ENCODE measurements at regions not wholly inside any gene's neighbourhood (a gene's known extent, or its start where the extent isn't known, plus 50 kb on each side); places are given as distances from the start of the nearest gene placed in this dataset.

DNA sequence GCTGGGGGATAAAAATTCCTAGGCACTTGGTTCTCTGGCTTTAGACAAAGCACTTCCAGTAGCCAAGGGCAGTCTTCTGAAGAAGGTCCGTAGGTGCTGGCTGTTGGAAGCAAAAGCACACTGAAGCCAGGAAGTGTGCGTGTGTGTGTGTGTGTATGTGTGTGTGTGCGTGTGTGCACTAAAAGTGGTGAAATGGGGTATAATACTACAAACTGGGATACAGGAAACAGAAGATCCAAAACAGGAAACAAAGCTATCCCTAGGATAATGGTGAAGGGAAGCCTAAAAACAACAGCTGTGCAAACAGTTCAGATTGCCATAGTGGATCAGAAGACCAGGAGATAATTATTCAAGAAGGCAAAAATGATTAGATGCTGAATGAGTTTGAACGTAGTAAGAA is 103.4 kb downstream of the IL20RB start:
- peak; percentile 11 to 12 for DNase-seq

DNA sequence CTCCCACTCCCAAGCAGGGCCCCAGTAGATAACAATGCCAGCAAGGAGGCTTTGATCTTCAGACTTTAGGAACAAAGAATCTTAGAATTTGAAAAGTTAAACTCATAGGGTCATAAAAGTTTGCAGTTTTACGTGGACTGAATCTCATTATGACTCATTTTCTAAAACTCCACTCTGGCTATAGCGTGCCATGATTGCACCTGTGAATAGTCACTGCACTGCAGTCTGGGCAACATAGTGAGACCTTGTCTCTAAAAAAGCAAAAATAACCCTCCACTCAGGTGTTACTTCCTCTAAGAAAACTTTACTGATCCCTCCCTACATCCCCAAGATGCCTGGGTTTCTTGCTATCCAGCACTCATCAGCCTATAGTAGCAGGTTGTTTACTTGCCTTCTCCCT is 104.5 kb downstream of the IL20RB start:
- DNase-seq = no peak

DNA sequence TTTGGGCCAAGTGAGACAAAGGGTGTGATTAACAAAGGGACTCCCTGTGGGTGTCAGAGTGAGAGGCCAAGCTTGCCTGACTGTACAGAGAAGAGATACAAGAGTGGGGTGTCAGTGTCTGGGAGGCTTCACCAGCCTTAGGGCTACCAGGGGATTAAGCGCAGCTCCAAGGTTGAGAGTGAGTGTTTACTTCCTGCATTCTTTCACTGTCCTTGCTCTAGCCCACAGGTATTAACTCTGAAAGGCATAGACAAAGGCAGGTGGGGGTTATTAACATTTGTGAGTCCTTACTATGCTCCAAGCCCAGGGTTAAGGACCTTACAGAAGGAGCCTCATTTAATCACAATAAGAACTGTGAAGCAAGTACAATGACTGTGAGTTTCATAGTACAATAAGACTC is 107.6 kb downstream of the IL20RB start:
- DNase-seq = no peak

DNA sequence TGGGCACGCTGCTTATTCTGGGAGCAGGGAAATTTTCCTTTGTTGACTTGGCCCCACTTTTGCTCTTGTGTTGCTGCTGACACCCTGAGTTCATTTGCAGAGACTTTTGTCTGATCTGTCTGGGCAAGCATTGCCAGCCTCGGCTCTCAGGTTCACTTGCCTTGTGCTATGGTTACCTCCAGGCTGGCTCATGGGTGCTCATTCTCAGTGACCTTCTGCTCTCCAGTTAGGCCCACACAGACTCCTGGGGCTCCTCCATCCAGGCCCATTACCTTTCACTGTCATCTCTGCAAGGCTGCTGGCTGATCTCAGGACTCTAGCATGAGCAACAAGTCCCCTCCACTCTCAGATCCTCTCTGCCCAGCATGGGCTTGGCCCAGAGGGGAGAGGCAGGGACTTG is 108.3 kb downstream of the IL20RB start:
- DNase-seq = no peak

DNA sequence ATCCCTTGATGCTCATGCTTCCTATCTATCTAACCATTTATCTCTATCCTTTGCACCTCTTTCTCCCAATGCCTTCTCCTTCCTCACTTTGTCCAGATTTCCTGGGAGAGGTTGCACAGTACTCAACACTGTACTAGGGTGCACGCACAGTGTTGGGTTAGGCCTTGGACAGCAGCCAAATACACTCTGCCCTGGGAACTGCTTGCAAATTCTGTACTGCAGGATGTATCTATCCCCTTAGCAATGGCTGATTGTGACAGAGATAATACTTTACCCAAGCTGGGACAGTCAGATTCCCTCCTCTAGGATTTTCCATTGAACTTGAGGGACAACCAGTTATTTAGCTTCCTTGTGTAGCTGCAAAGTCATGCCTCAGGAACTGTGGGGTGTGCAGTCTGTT is 113.3 kb downstream of the IL20RB start:
- peak in 1 of 2 experiments; percentile 7 for DNase-seq

DNA sequence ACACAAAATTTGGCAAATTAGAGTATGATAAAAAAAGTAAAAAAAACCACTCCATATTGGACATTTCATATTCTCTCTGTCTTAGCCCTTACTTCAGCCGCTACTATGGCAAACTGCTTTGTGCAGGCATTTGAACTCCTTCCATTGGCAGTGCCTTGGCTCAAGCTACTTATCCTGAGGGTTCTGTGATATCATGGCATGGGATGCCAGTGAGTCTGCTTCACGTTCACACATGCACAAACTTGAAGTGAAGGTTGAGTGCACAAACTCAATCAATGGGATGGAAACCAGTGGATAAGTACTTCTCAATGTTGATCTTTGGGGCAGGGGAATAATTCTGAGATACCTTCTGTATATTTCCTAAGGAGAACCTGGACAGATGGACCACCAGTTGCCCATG is 117.2 kb downstream of the IL20RB start:
- no peak for DNase-seq

DNA sequence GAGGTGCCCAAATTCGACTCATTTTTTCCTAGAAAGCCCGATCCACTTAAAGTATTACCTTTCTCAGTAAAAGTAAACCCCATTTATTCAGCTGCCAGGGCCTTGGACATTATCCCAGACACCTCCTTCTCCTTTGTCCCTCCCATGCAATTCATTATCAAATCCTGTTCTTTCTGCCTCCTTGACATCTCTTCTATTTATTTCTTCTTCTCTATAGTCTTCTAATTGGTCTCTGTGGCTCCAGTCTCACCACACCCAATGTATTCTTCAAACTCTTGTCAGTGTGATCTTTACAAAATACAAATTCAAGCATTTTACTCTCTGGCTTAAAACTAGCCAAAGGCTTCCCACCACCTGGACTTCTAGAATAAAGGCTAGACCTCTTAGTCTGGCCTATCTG is 120.3 kb downstream of the IL20RB start:
- DNase-seq = no peak

DNA sequence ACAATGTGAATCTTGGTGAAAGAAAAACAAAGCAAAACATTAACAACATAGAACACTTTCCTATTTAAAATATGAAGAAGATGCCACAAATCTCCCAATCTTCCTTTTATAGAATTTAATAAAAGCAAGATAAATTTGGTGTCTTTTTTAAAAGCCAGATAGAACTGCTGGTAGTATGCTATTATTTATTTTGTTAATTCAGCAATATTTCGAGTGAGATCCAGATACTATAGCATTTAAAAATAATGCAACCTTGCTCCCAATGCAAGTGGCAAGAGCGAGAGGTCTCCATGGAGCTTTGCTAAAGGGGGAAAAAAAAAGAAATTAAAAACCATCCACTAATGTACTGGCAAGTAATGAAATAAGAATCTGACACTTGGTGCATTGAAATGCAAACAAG is 121.8 kb downstream of the IL20RB start:
- DNase-seq = no peak

DNA sequence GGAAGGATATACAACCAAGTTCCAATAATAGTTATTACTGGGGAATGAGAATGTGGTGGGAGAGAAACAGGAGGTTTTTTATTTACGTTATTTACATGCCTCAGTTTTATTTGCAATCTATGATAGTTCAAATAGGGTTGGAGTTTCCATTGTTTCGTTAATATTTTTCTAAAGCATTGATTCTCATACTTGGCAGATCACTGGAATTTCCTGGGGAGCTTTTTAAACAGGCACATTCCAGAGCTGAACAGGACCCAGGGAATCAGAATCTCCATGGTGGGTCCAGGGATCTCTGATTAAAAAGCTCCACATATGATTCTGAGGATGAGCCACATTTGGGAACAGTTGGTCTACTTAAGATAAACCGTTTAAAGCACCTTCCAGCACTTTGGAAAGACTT is 123.9 kb downstream of the IL20RB start:
- DNase-seq = no peak

DNA sequence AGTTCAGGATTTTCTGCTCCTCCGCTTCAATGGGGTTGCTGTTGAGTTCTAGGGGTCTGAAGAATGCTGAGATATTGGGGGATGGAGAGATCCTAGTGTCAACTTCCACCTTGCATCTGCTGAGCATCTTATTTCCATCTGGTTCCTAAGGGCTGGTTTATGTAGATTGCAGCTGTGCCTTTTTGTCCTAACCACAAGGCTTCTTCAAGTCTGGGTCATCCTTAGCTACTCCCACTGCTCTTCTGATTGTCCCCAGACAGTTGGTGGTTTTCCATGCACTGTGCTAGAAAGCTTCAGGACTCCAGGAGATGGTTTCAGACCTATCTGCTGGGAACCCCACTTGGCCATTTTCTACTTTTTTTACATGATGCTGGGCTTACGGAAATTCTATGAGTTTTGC is 125.0 kb downstream of the IL20RB start:
- no peak for DNase-seq

DNA sequence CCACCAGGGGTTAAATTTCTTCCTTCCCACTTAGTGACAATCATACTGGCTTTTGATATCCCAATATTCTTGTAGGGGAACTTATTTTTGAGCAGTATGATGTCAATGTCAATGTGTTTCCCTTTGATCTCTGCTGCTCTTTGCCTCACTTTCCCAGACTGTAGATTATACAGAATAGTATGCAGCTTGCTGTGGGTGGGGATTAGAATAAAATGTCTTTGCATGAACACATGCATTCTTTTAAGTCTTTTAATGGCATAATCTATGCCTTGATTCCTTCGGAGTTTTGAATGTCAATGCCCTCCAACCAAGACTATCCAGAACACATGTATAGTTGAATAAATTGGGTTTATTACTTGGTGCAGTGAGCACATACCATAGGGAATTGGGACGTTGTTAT is 125.5 kb downstream of the IL20RB start:
- no peak for DNase-seq

DNA sequence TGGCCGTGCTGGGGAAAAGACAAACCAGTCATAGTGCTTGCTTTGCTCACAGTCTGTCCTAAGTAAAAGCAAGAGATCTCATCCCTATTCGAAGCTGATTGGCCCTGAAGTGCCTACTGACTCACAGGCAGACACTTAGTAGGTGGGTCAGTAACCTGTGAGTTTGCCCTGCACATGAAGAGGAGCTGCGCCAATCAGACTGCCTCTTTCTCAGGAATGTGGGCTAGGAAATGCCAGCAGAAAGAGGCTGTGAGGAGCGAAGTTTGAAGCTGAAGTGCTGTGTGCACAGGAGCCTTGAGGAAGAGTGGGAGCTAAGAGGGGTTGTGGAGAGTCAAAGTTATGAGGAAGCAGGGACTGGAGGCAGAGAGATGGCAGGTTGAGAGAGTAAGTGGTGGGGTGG is 126.8 kb downstream of the IL20RB start:
- no peak for DNase-seq

DNA sequence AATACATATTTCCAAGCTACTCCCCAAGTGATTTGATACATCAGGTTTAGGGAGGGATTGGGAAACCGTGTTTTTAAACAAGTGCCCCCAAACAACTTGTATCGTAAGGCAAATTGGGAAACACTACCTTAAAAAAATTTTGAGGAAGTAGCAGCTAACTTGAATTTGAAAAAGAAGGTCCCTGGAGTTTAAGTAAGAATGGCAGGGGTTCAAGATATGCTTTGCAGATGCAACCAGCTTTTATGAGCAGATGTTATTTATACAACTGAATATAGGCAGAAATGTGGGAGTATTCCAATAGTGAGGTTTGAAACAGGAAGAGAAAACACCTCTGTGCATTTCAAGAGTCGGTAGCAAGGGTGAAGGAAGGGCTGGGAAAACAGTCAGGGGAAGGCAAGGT is 139.6 kb downstream of the IL20RB start:
- DNase-seq = no peak

DNA sequence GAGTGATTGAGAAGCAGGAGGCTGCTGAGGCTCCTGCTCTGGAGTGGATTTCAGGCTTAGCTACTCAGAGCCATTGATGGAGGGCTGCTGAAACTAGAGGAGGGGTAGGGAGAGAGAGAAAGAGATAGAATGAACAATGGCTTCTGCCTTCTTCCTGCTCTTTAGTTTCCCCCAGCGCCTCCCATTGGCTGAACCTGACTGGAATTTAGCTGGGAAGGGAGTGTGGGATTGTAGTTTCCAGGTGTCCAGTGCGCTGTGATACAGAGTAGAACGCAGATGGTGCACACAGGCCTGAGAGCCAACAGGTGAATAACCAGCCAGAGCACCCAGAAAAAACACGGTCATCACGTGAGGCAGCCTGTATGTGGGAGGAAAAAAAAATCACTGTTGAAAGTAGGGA is 140.1 kb downstream of the IL20RB start:
- DNase-seq = no peak

DNA sequence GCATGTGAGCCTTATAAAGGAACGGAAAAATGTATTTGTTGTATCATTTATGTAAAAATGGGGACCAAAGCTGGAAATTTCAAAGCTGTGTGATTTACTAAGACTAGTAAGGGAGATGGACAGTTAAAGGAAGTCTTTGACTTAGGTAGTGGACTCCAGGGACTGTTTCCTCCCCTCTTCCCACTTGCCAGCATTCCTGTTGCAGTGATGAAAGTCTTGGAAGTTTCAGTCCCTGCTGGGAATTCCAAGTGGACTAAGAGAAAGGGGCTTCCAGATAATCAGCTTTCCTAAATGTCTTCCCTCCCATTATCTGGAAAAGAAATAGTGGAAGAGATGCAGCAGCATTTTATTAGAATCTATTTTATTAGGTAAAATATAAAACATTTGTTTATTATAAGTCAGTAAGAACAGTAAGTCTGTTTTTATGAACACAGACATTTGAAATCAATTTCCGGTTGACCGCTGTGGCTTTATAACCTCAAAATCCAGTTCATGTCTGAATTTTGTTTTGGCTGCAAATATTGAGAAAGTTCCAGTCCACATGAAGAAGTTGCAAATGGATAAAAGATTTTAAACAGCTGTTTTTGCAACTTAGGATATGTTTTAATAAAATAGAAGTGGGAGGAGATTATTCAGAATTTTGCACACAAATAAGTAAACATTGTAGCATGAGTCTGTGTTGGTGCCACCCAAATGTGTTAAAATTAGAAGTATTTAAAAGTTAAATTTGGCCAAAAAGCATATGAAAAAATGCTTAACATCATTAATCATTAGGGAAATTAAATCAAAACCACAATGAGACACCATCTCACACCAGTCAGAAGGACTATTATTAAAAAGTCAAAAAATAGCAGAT is 141.8 kb downstream of the IL20RB start:
- DNase-seq = no peak

DNA sequence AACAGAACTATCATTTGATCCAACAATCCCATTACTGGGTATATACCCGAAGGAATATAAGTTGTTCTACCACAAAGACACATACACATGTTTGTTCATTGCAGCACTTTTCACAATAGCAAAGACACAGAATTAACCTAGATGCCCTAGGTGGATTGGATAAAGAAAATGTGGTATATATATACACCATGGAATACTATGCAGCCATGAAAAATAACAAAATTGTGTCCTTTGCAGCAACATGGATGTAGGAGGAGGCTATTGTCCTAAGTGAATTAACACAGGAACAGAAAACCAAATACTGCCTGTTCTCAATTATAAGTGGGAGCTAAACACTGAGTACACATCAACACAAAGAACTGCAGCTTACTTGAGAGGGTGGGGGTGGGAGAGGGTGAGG is 142.5 kb downstream of the IL20RB start:
- no peak for DNase-seq

DNA sequence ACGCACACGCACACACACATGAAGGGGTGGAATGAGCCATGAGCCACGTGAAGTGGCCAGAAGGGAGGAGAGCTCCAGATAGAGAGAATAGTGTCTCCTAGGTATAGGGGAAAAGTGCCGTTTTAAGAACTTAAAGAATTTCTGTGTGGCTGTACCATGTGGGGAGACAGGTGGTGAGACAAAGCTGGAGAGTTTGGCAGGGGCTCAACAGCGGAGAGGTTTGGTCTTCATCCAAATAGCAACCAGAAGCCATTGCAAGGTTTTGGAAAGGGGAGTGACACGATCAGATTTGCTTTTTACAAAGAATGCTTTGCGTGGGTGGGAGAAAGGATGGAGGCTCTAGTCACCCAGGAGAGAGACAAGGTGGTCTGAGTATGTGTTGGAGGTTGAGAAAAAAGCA is 146.0 kb downstream of the IL20RB start:
- no peak for DNase-seq

DNA sequence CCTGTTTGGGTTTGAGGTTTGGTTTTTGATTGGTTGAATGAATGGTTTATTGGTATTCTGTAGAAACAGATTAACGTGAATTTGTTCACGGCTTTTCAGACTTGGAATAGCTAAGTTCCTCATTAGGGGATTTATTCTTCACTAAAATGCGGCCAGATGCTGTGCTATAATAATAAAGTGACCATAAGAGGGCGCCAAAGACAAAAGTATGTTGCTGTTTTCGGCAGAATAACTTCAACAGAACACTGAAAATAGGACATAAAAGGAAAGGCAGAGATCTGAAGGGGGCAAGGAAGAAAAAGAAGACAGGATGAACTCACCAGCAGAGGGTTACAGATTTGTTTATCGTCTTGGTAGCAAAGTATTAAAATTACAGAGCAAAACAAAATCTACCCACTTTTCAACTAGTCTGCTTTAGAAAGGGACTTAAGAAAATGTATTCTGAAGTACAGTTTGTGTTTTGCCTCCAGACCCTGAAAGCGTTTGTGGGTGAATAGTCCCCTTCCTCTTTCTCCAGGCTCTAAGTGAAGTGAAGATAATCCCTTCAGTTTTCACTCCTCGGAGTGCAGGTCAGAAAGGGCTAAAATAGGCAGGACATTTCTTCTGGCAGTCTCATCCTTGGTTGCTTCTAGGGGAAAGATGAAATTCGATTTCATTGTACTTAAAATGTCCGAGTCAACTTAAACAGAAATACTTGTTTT is 147.6 kb downstream of the IL20RB start:
- DNase-seq = peak; percentile 35 to 54

DNA sequence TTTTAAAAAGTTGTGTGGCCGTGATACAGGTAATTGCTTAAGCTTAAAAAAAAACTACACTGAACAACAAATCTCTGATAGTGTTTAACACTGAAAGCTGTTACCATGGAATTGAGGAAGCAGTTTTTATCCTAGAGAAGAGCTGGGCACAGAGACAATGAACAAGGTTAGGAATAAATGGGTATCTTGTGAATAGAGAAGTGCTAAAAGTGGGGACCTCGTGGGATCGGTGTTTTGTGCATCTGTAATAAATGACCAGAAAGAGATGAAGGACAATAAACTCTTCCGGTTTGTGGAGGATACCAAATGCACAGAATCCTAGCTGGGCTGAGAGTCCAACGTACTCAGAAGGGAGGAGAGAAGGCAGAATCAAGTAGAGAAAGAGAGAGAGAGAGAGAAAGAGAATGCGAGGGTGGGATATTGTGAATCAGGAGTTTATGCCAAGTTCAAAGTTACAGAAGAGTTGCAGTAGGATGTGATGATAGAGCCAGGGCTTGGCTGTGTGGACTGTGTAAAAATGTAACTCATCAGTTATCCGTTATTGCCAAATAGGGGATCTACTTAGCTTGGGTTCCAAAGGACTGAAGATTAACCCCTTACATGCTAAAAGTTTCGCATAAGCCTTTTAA is 148.9 kb downstream of the IL20RB start:
- DNase-seq = no peak

DNA sequence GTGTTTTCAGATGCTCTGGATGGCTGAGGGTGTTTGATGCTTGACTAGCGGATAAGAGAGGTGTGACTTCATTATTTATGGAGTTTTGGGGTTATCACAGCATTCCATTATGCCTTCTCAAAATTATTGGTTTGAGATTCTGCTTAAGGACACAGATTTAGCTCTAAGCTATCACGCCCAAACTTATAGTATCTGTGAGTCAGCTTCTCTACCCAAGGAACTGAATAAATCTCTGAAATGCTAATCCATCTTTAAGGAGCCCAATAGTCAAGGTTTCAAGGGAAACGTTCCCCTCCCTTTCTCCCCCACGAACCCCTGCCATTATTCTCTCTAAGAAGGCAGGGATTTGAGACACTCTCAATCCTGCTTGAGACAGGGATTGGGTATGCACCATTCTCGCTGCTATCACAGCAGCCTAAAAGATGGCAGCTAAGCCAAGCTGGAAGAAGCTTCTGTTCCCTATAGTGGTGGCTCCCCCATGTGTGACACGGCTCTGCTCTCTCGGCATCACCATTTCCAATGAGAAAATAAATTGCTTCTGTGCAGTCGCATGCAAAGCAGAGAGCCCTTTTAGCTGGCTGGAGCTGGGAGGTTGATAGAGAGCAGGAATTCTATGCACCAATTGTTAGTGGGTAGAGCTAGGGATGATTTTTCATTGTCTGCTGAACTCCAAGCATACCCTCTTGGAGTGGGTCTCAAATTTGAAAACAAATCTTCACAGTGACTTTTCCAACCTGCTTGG is 151.1 kb downstream of the IL20RB start:
- DNase-seq = no peak

DNA sequence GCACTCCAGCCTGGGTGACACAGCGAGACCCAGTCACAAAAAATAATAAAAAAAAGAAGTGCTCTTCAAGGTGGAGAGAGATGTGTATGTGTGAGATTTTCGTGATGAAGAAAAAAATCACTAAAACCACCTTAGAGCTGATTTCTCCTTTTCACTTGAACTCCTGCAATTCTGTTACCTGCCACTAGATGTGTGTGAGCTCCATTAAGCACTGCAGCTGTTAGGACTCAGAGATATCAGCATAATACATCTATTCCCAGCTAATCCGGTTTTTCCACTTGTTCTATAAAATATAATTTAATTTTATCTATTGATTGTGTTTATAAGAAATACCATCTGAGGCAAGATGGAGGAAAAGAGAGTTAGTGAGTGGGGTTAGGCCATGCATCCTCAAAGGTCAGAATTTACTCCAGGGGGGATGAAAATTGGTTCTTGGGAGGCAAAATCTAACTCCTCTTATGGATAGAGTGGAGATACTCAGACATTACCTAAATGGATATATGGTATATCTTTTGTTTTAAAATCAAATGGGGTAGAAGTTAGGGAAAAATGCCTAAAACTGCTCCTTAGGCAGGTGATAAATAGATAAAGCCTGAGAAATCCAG is 152.7 kb downstream of the IL20RB start:
- DNase-seq = peak; percentile 7 to 39

DNA sequence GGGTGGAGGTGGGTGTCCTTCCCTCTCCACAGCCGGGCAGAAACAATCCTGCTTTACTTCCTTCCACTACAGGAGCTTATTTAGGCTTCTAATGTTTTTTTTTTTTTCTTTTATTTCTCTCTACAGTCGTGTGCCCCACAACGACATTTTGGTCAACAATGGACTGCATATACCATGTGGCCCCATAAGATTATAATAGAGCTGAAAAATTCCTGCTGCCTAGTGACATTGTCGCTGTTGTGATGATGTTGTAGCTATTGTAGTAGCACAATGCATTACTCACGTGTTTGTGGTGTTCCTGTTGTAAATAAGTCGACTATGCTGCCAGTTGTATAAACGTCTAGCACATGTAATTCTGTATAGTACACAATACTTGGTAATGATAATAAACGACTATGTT is 153.7 kb downstream of the IL20RB start:
- no peak for DNase-seq

DNA sequence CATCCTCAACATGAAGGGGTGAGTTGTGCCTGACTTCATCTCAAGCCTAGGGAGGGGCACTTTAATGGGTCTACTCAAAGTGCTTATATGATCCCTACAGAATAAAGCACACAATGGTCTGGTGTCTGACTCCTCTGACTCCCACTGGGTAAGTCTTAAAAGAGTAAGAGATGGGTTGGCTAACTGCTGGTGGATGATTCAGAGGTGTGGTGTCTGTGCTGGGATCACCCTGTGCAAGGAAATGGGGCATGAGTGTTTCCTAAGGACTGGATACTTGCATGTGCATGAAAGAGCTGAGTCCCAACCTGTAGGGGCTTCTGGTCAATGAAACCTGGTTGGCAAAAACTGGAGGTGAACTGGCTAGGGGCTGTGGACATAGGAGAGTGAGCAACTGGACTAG is 158.8 kb downstream of the IL20RB start:
- no peak for DNase-seq

Measured in SHP77 (cell line).